Suprapubic skin (tissue), 3 donors: ENCODE measurements at regions not wholly inside any gene's neighbourhood (a gene's known extent, or its start where the extent isn't known, plus 50 kb on each side); places are given as distances from the start of the nearest gene placed in this dataset.

Experiments
- POLR2AphosphoS5 ChIP-seq, 3 donors: sonication (generic); formaldehyde crosslinking; IDR thresholded peaks; one replicate each; pipeline ENCODE4 v1.6.1; 2017; ENCODE audit warnings: antibody characterized with exemption in 3 of 3
- TF ChIP-seq, protein P1 (sequence below), 2 donors: fragments of 200-600 bp in 1 of 2; fragments of 450-650 bp in 1 of 2; sonication (generic) in 1 of 2; IDR thresholded peaks; one replicate each; pipeline ENCODE4 v1.5.1; 2016 to 2019; ENCODE audit warnings: antibody characterized with exemption in 2 of 2, mild to moderate bottlenecking in 1 of 2, moderate library complexity in 1 of 2

DNA sequence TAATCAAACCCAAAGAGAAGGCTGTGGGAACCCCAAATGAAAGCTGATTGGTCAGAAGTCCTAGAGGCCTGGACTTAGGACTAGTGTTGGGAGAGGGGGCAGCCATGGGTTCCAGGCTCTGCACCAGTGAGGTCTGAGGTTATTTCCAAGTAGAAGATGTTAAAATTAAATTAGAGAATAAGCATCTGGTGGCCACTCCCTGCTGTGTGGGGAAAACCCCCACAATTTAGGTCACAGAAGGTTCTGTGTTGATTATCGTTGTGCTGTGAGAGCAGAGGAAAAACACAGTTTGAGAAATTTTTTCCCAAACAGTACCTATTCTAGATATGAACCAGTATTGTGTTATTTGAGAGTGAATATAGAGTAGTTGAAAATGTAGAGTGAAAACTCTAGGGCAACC, 53.9 kb upstream of the NSMCE3 start:
- TF ChIP-seq, protein P1, sequence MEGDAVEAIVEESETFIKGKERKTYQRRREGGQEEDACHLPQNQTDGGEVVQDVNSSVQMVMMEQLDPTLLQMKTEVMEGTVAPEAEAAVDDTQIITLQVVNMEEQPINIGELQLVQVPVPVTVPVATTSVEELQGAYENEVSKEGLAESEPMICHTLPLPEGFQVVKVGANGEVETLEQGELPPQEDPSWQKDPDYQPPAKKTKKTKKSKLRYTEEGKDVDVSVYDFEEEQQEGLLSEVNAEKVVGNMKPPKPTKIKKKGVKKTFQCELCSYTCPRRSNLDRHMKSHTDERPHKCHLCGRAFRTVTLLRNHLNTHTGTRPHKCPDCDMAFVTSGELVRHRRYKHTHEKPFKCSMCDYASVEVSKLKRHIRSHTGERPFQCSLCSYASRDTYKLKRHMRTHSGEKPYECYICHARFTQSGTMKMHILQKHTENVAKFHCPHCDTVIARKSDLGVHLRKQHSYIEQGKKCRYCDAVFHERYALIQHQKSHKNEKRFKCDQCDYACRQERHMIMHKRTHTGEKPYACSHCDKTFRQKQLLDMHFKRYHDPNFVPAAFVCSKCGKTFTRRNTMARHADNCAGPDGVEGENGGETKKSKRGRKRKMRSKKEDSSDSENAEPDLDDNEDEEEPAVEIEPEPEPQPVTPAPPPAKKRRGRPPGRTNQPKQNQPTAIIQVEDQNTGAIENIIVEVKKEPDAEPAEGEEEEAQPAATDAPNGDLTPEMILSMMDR (IDR thresholded peaks at IDR 0.05), result no peak
- TF ChIP-seq POLR2AphosphoS5 (IDR thresholded peaks at IDR 0.05), result no peak
